ENCODE measurements at regions not wholly inside any gene's neighbourhood (a gene's known extent, or its start where the extent isn't known, plus 50 kb on each side); places are given as distances from the start of the nearest gene placed in this dataset.

DNA sequence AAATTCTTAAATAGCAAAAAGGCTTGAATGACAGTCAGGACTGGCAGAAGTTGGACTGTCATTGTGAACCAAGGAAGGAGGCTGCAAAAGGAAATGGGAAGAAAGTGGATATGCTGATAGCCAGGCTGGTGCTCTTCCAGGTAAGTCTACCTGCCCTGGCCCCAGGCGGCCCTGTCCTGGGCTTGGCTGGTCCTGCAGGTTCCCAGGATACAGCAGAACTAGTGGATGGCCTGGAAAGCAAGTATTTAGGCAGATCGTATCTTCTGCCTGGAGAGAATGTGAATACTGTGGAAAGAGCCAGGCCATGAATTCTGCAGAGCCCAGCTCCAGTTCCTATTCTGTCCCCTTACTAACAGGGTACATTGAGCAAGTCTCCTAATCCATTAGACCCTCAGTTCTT lies 149.3 kb downstream of the SEC61B start:
- Histone ChIP-seq H3K79me2 (ENCODE audit: insufficient read depth, low read length) (no peaks in the 10 kb centered on the region), H3K27ac (ENCODE audit: insufficient read length, low read depth, low read length) (no peak overlapping the region), H3K18ac (ENCODE audit: insufficient read length, low read depth, low read length) (no peak overlapping the region), H2AK5ac (ENCODE audit: insufficient read length, low read length) (no peak overlapping the region), H3K4me1 (ENCODE audit: insufficient read depth, low read length) (no peaks in the 10 kb centered on the region), H3K27me3 (ENCODE audit: insufficient read depth, low read length) (no peaks in the 10 kb centered on the region), H2BK5ac (ENCODE audit: insufficient read length, low read length) (no peak overlapping the region), H2BK20ac (ENCODE audit: low read depth, low read length, poor library complexity, severe bottlenecking) (no peak overlapping the region), H4K20me1 (ENCODE audit: control insufficient read depth, insufficient read depth, insufficient read length) (no peaks in the 10 kb centered on the region), H2AFZ (ENCODE audit: low read length) (no peak overlapping the region), H2BK12ac (ENCODE audit: insufficient read length, low read depth, low read length) (no peak overlapping the region), H3K14ac (ENCODE audit: insufficient read depth, low read length) (no peak overlapping the region), H3K23ac (ENCODE audit: insufficient read length, low read depth, low read length) (no peak overlapping the region), H3K9me3 (ENCODE audit: control insufficient read depth, low read depth, low read length) (no peaks in the 10 kb centered on the region), H3K23me2 (ENCODE audit: insufficient read length, low read depth, low read length, poor library complexity, severe bottlenecking) (no peaks in the 10 kb centered on the region), H4K5ac (ENCODE audit: insufficient read length, low read depth, low read length) (no peak overlapping the region), H4K91ac (ENCODE audit: insufficient read length, low read depth, low read length) (no peak overlapping the region), H2BK15ac (ENCODE audit: low read depth, low read length) (no peak overlapping the region), H3K4ac (ENCODE audit: low read depth, low read length) (no peak overlapping the region), H3K79me1 (ENCODE audit: insufficient read depth, low read depth, low read length, poor library complexity, severe bottlenecking) (no peaks in the 10 kb centered on the region), H3K56ac (ENCODE audit: insufficient read length, low read depth, low read length) (no peak overlapping the region), H3T11ph (ENCODE audit: low read length) (no peak overlapping the region), H4K8ac (replicated peaks; ENCODE audit: insufficient read length, low read depth, low read length) (no peak overlapping the region), H3K9ac (ENCODE audit: extremely low read depth, insufficient read length, low read length) (no peak overlapping the region), H2BK120ac (ENCODE audit: low read depth, low read length, poor library complexity, severe bottlenecking) (no peak overlapping the region), H3K4me2 (ENCODE audit: insufficient read depth, insufficient read length, low read length) (no peak overlapping the region)
- no CpG with 5 or more reads among the region's 2 CpGs for WGBS (ENCODE audit: extremely low coverage, insufficient read length, low lambda C conversion rate)
- Mint-ChIP-seq H3K27ac (no peak overlapping the region), H3K9me3 (no peaks in the 10 kb centered on the region), H3K4me3 (no peak overlapping the region), H3K36me3 (ENCODE audit: insufficient read depth in 1 of 3, low read depth in 3 of 3) (no peaks in the 10 kb centered on the region), H3K4me1 (peaks cover 0 to 14% of the 10 kb centered on the region in 2 experiments; a peak in 2 of 4 replicates), H3K27me3 (ENCODE audit: low read depth) (peaks cover 3% of the 10 kb centered on the region; the same call in 1 of the 2 replicates)
- TF ChIP-seq, protein P1, sequence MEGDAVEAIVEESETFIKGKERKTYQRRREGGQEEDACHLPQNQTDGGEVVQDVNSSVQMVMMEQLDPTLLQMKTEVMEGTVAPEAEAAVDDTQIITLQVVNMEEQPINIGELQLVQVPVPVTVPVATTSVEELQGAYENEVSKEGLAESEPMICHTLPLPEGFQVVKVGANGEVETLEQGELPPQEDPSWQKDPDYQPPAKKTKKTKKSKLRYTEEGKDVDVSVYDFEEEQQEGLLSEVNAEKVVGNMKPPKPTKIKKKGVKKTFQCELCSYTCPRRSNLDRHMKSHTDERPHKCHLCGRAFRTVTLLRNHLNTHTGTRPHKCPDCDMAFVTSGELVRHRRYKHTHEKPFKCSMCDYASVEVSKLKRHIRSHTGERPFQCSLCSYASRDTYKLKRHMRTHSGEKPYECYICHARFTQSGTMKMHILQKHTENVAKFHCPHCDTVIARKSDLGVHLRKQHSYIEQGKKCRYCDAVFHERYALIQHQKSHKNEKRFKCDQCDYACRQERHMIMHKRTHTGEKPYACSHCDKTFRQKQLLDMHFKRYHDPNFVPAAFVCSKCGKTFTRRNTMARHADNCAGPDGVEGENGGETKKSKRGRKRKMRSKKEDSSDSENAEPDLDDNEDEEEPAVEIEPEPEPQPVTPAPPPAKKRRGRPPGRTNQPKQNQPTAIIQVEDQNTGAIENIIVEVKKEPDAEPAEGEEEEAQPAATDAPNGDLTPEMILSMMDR (conservative IDR thresholded peaks at IDR 0.05), result no peak
- DNase-seq, result no peak
